Brain microvascular endothelial cell (primary cell): ENCODE measurements at regions not wholly inside any gene's neighbourhood (a gene's known extent, or its start where the extent isn't known, plus 50 kb on each side); places are given as distances from the start of the nearest gene placed in this dataset.
"Not testable (repeated sequence)": the region's sequence is repeated elsewhere in the genome, so short reads cannot be mapped to it uniquely, and the experiment has no call there.

Experiments
- DNase-seq: peaks from one replicate; pipeline ENCODE4 v3.0.0-alpha.2; 2020
- H3K27ac ChIP-seq: fragments of 250-450 bp; sonication (Bioruptor Pico); 2 replicates; pipeline ENCODE4 v1.5.1; 2020; ENCODE audit warnings: mild to moderate bottlenecking, moderate library complexity
- H3K27me3 ChIP-seq: fragments of 250-450 bp; sonication (Bioruptor Pico); replicated peaks from 2 replicates; pipeline ENCODE4 v1.5.1; 2020; ENCODE audit warnings: mild to moderate bottlenecking
- H3K36me3 ChIP-seq: fragments of 250-450 bp; sonication (Bioruptor Pico); replicated peaks from 2 replicates; pipeline ENCODE4 v1.5.1; 2020; ENCODE audit warnings: mild to moderate bottlenecking
- H3K4me3 ChIP-seq: 2 replicates; pipeline ENCODE4 v1.5.1; 2011; ENCODE audit warnings: low read depth, mild to moderate bottlenecking, control low read depth, low read length, moderate library complexity
- CTCF ChIP-seq: IDR thresholded peaks from 2 replicates; pipeline ENCODE4 v1.5.1; 2011; ENCODE audit warnings: low read depth, mild to moderate bottlenecking, moderate library complexity, low read length, control low read depth, inconsistent platforms; ENCODE audit errors: missing control alignments
- in situ Hi-C: cut with HindIII; loops from 2 replicates; pipeline ENCODE4 v1.10.0; 2017; ENCODE audit warnings: low sequenced_read_pairs, low pct_ligation_motif_present

- no peak overlapping the region for H3K4me3 ChIP-seq
- no peak for TF ChIP-seq CTCF
- H3K27ac ChIP-seq = no peak overlapping the region
- H3K27me3 ChIP-seq = no peaks in the 10 kb centered on the region
- in situ Hi-C loops = no loop called here
- no peaks in the 10 kb centered on the region for H3K36me3 ChIP-seq
- no peak for DNase-seq
Measured at GRCh38 chr3:20250314-20250713, 64.3 kb upstream of the SGO1 start.

- no peak for DNase-seq
- Histone ChIP-seq H3K36me3 (no peaks in the 10 kb centered on the region), H3K27me3 (no peaks in the 10 kb centered on the region), H3K27ac (no peak overlapping the region), H3K4me3 (no peak overlapping the region)
- in situ Hi-C loops = no loop called here
- no peak for TF ChIP-seq CTCF
Measured at GRCh38 chr3:20246662-20247061, 60.7 kb upstream of the SGO1 start.

- DNase-seq = no peak
- Histone ChIP-seq H3K27me3 (no peaks in the 10 kb centered on the region), H3K27ac (no peak overlapping the region), H3K4me3 (no peak overlapping the region), H3K36me3 (no peaks in the 10 kb centered on the region)
- no peak for TF ChIP-seq CTCF
- in situ Hi-C loops = no loop called here
Measured at GRCh38 chr3:20245781-20246180, 59.8 kb upstream of the SGO1 start.

GRCh38 chr3:20240154-20240883 is 54.3 kb upstream of the SGO1 start:
- Histone ChIP-seq H3K27ac (no peak overlapping the region), H3K36me3 (no peaks in the 10 kb centered on the region), H3K4me3 (no peak overlapping the region), H3K27me3 (no peaks in the 10 kb centered on the region)
- in situ Hi-C loops = no loop called here
- TF ChIP-seq CTCF = no peak
- DNase-seq = no peak

GRCh38 chr3:20238199-20238598 is 52.2 kb upstream of the SGO1 start:
- in situ Hi-C loops, DNase-seq, H3K27me3 ChIP-seq, H3K36me3 ChIP-seq, H3K27ac ChIP-seq, H3K4me3 ChIP-seq: not testable (repeated sequence)

GRCh38 chr3:20236603-20237002 is 50.6 kb upstream of the SGO1 start:
- no peak overlapping the region for H3K27ac ChIP-seq
- H3K36me3 ChIP-seq = no peaks in the 10 kb centered on the region
- TF ChIP-seq CTCF = no peak
- no peak for DNase-seq
- no peak overlapping the region for H3K4me3 ChIP-seq
- H3K27me3 ChIP-seq = no peaks in the 10 kb centered on the region
- in situ Hi-C loops = no loop called here
